MM.1S (cell line): ENCODE measurements at regions not wholly inside any gene's neighbourhood (a gene's known extent, or its start where the extent isn't known, plus 50 kb on each side); places are given as distances from the start of the nearest gene placed in this dataset.

ENCODE experiments used
- EZH2 ChIP-seq: fragments of 300-600 bp; sonication (generic); optimal IDR thresholded peaks from 2 replicates; pipeline ENCODE3; 2017; ENCODE audit warnings: low read depth, mild to moderate bottlenecking, antibody characterized with exemption, low read length, mixed read lengths
- TF ChIP-seq, protein P1 (sequence below): fragments of 300-600 bp; sonication (generic); IDR thresholded peaks from 2 replicates; pipeline ENCODE4 v1.5.1; 2016; ENCODE audit warnings: antibody characterized with exemption, low read length, mixed read lengths

DNA sequence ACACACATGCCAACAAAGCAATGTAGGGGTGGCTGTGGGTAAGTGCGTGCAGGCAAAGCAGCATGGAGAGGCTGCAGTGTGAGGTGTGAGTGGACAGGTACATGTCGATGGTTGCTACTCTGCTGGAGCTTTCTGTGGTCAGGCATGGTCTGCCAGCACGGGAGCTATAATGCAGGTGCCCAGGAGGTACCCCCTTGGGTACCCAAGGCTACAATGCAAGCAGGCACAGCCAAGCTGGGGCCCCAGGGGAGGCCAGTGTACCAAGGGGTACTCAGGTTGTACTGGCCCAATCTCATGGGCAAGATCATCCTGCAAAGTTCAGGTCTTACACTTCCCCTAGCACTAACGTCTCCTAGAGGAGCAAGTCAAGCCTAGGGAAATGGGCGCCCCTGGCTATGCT, 58.4 kb upstream of the IRAK1BP1 start:
- TF ChIP-seq, protein P1, sequence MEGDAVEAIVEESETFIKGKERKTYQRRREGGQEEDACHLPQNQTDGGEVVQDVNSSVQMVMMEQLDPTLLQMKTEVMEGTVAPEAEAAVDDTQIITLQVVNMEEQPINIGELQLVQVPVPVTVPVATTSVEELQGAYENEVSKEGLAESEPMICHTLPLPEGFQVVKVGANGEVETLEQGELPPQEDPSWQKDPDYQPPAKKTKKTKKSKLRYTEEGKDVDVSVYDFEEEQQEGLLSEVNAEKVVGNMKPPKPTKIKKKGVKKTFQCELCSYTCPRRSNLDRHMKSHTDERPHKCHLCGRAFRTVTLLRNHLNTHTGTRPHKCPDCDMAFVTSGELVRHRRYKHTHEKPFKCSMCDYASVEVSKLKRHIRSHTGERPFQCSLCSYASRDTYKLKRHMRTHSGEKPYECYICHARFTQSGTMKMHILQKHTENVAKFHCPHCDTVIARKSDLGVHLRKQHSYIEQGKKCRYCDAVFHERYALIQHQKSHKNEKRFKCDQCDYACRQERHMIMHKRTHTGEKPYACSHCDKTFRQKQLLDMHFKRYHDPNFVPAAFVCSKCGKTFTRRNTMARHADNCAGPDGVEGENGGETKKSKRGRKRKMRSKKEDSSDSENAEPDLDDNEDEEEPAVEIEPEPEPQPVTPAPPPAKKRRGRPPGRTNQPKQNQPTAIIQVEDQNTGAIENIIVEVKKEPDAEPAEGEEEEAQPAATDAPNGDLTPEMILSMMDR = no peak
- no peak for TF ChIP-seq EZH2
